Adrenal gland (tissue), 9 donors: ENCODE measurements at regions not wholly inside any gene's neighbourhood (a gene's known extent, or its start where the extent isn't known, plus 50 kb on each side); places are given as distances from the start of the nearest gene placed in this dataset.

Experiments
- DNase-seq, 7 donors: peaks; one replicate each; pipeline ENCODE4 v3.0.0-alpha.2; 2019 to 2020
- H3K27ac ChIP-seq, 5 donors: fragments of 200-600 bp; sonication (generic) in 4 of 5; 1 replicate in 3 of 5; 2 replicates in 2 of 5; pipeline versions ENCODE4 v1.5.1 to v1.8.0; 2016 to 2020; ENCODE audit warnings: mild to moderate bottlenecking in 1 of 5
- H3K27me3 ChIP-seq: fragments of 200-600 bp; 2 replicates; pipeline ENCODE4 v1.8.0; 2021
- H3K36me3 ChIP-seq, 2 donors: fragments of 200-600 bp; replicated peaks in 1 of 2; 1 replicate in 1 of 2; 2 replicates in 1 of 2; pipeline versions ENCODE4 v1.5.1 to v1.8.0; 2018 to 2022
- H3K4me1 ChIP-seq, 2 donors: fragments of 200-600 bp; replicated peaks in 1 of 2; 1 replicate in 1 of 2; 2 replicates in 1 of 2; pipeline versions ENCODE4 v1.5.1 to v1.8.0; 2018 to 2021
- H3K4me3 ChIP-seq, 4 donors: fragments of 200-600 bp; sonication (generic) in 3 of 4; one replicate each; pipeline ENCODE4 v1.5.1; 2016 to 2018
- H3K9me3 ChIP-seq, 3 donors: fragments of 200-600 bp; sonication (generic) in 1 of 3; replicated peaks in 1 of 3; 1 replicate in 2 of 3; 2 replicates in 1 of 3; pipeline versions ENCODE4 v1.5.1 to v1.8.0; 2016 to 2021
- POLR2A ChIP-seq, 2 donors: fragments of 450-650 bp; IDR thresholded peaks; one replicate each; pipeline ENCODE4 v1.6.1; 2017; ENCODE audit warnings: antibody characterized with exemption in 2 of 2, mild to moderate bottlenecking in 2 of 2, moderate library complexity in 1 of 2
- WGBS, 4 donors: extraction: QIAGEN DNeasy Blood & Tissue Kit in 2 of 4; methylation state at CpG; one replicate each; pipeline versions ENCODE4 v1.1.5 to v1.1.7; 2013 to 2017; 5-methylcytosine and 5-hydroxymethylcytosine counted together
- intact Hi-C, 2 donors: fragments of 100-400 bp; cut with DNase I; formaldehyde crosslinking; loops; one replicate each; pipeline versions ENCODE4 v1.14.1 to v1.15.0; 2022 to 2023
- TF ChIP-seq, protein P1 (sequence below), 6 experiments: fragments of 450-650 bp in 4 of 6; fragments of 200-600 bp in 2 of 6; sonication (generic) in 1 of 6; IDR thresholded peaks; 1 replicate in 5 of 6; 2 replicates in 1 of 6; pipeline versions ENCODE4 v1.5.1 to v1.8.0; 2016 to 2021; ENCODE audit warnings: antibody characterized with exemption in 6 of 6, mild to moderate bottlenecking in 2 of 6, moderate library complexity in 1 of 6
- donor health status: healthy with polysubstance abuse.
- donor health status: Bipolar disorder and iron deficiency.
- donor health status: DM: yes; HTN: yes; CAD: no.
- donor health status: DM: no; HTN: no; CAD: no.
- donor health status: DM: no; HTN: no; CAD: no.

DNA sequence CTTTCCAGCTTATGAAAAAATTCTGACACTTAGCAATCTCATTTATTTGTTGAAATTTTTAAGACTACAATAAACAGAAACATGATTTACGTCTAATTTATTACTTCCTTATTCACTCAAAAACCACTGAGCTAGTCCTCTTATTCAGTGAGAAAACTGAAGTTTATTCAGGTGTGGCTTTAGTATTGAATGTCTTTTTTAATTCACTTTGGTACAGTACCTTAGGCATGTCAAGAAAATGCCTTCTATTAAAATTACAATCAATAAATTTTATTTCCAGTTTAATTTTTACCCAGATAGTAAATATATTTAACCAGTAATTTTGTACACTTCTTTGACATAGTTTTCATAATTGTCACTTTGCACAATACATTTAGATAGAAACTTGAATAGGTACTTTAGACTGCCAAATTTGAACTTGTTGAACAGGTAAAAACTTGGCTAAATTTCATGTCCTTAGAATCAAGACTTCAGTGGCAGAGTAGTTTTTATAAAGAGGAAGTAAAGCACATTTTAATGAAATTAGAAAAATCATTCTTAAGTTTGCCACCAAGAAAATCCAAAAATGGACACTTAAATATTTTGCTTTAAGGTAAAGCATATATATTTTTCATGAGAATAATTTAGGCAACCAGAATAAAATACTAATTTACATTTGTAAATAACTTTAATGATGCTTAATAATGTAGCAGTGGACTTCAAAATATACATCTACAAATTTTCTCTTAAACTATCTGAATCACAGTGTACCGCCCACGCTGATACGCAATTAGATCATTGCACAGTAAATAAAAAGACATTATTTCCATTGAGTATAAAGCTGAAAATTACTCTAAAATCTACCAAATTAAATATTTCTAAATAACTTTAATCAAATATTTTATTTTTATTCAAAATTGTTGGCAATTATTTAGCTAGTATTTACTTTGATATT lies 159.1 kb downstream of the RASSF9 start:
- no peaks in the 10 kb centered on the region for H3K27me3 ChIP-seq
- no peak for DNase-seq
- H3K27ac ChIP-seq: no peak overlapping the region
- no peaks in the 10 kb centered on the region for H3K36me3 ChIP-seq
- intact Hi-C loops: no loop called here
- TF ChIP-seq, protein P1, sequence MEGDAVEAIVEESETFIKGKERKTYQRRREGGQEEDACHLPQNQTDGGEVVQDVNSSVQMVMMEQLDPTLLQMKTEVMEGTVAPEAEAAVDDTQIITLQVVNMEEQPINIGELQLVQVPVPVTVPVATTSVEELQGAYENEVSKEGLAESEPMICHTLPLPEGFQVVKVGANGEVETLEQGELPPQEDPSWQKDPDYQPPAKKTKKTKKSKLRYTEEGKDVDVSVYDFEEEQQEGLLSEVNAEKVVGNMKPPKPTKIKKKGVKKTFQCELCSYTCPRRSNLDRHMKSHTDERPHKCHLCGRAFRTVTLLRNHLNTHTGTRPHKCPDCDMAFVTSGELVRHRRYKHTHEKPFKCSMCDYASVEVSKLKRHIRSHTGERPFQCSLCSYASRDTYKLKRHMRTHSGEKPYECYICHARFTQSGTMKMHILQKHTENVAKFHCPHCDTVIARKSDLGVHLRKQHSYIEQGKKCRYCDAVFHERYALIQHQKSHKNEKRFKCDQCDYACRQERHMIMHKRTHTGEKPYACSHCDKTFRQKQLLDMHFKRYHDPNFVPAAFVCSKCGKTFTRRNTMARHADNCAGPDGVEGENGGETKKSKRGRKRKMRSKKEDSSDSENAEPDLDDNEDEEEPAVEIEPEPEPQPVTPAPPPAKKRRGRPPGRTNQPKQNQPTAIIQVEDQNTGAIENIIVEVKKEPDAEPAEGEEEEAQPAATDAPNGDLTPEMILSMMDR (IDR thresholded peaks at IDR 0.05): no peak
- TF ChIP-seq POLR2A (IDR thresholded peaks at IDR 0.05): no peak
- no peak overlapping the region for H3K4me3 ChIP-seq
- 84 to 91% (median 89%) methylated on average over 4 of the region's 4 CpGs for WGBS, 4 donors
- H3K9me3 ChIP-seq: peaks cover 0 to 5% (median 0%) of the 10 kb centered on the region in 3 donors
- H3K4me1 ChIP-seq: no peaks in the 10 kb centered on the region

DNA sequence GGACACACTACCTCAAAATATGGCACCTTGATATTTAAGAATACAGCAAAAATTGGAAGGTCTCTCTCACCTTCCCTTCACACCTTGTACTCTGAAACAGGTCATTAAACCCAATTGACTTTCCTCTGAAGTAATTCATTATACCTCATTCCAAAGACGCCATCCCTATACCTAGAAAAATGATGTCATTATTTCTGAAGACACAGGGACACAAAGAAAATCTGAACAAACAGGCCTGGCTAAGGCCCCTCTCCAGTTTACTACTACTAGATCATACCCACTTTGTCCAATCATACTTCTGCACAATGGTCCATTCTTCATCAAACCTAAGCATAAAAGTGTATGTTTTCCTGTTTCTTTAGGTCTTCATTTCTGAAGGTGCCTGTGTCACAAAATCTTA lies 156.9 kb downstream of the RASSF9 start:
- no peak overlapping the region for H3K4me3 ChIP-seq
- TF ChIP-seq, protein P1 (IDR thresholded peaks at IDR 0.05): no peak
- no peak for TF ChIP-seq POLR2A (IDR thresholded peaks at IDR 0.05)
- intact Hi-C loops: no loop called here
- 91 to 97% (median 95%) methylated on average over 1 of the region's 1 CpG for WGBS, 4 donors
- no peaks in the 10 kb centered on the region for H3K36me3 ChIP-seq
- H3K4me1 ChIP-seq: no peaks in the 10 kb centered on the region
- no peak overlapping the region for H3K27ac ChIP-seq
- DNase-seq: no peak
- H3K9me3 ChIP-seq: peaks cover 0 to 5% (median 0%) of the 10 kb centered on the region in 3 donors
- no peaks in the 10 kb centered on the region for H3K27me3 ChIP-seq

DNA sequence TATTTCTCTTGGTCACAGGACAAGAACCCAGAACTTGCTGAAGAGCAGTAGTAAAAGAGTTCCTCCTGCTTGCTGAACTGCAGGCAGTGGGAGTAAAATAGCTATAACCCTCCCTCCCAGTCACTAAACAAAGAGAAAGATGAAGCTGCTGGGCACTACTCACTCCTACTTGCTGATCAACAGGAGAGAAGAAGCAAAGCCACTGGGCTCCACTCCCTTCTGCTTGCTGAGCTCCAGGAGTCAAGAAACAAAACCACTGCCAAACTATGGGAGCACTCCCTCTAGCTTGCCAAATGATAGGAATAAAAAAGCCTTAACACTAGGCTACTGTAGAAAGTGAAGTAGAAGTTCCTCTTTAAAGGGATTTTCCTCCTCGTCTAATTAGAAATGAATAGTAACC lies 155.3 kb downstream of the RASSF9 start:
- TF ChIP-seq, protein P1 (IDR thresholded peaks at IDR 0.05): no peak
- no peak for TF ChIP-seq POLR2A (IDR thresholded peaks at IDR 0.05)
- Histone ChIP-seq H3K4me3 (no peak overlapping the region), H3K36me3 (no peaks in the 10 kb centered on the region), H3K27ac (no peak overlapping the region), H3K4me1 (no peaks in the 10 kb centered on the region), H3K9me3 (peaks cover 0 to 5% (median 0%) of the 10 kb centered on the region in 3 donors), H3K27me3 (no peaks in the 10 kb centered on the region)
- no peak for DNase-seq
- intact Hi-C loops: no loop called here
- whole genome bisulfite sequencing, 4 donors: 56 to 100% (median 79%) methylated on average over 1 of the region's 1 CpG

DNA sequence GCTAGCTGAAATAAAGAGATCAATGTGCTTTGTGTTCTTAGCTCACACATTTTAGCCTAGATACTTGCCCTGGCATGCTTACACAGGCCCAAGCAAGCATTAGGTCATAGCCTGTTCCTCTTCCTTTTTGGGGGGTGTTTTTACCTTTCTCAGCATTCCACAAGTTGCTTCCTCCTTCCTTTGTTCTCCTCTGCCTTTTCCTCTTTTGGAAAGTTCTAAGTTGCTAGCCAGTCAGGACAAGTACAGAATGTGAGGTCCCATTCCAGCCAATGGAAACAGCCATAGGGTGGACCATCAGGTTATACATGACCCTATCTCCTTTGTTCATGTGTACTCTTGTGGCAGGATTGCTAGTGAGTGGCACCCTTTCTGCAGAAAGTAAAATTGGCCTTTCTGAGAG lies 154.9 kb downstream of the RASSF9 start:
- DNase-seq: no peak
- Histone ChIP-seq H3K27me3 (no peaks in the 10 kb centered on the region), H3K36me3 (no peaks in the 10 kb centered on the region), H3K4me3 (no peak overlapping the region), H3K27ac (no peak overlapping the region), H3K4me1 (no peaks in the 10 kb centered on the region), H3K9me3 (peaks cover 0 to 5% (median 0%) of the 10 kb centered on the region in 3 donors)
- TF ChIP-seq, protein P1 (IDR thresholded peaks at IDR 0.05): no peak
- TF ChIP-seq POLR2A (IDR thresholded peaks at IDR 0.05): no peak
- intact Hi-C loops: no loop called here
